ENCODE measurements at regions not wholly inside any gene's neighbourhood (a gene's known extent, or its start where the extent isn't known, plus 50 kb on each side); places are given as distances from the start of the nearest gene placed in this dataset.

GRCh38 chr2:196330645-196331044 is 159.3 kb upstream of the STK17B start:
- TF ChIP-seq FOXM1 (IDR thresholded peaks at IDR 0.05; ENCODE audit: borderline replicate concordance, low read depth) (no peak), MAX (IDR thresholded peaks at IDR 0.05) (no peak), REST (IDR thresholded peaks at IDR 0.05; ENCODE audit: low read depth) (no peak), CREB1 (IDR thresholded peaks at IDR 0.05; ENCODE audit: low read depth) (no peak), ZBTB7A (IDR thresholded peaks at IDR 0.05; ENCODE audit: low read depth) (no peak), CEBPB (IDR thresholded peaks at IDR 0.05) (no peak), NFIC (IDR thresholded peaks at IDR 0.05) (no peak)
